NT2/D1 (cell line): ENCODE measurements at regions not wholly inside any gene's neighbourhood (a gene's known extent, or its start where the extent isn't known, plus 50 kb on each side); places are given as distances from the start of the nearest gene placed in this dataset.

ENCODE experiments used
- SUZ12 ChIP-seq: IDR thresholded peaks from 2 replicates; pipeline ENCODE4 v1.6.1; 2011; ENCODE audit not compliant: insufficient read length, insufficient read depth; ENCODE audit errors: extremely low read depth
- YY1 ChIP-seq: IDR thresholded peaks from 2 replicates; pipeline ENCODE4 v1.6.1; 2011; ENCODE audit not compliant: insufficient read length, insufficient read depth
- ZNF274 ChIP-seq: IDR thresholded peaks from 2 replicates; pipeline ENCODE4 v1.6.1; 2011; ENCODE audit warnings: mild to moderate bottlenecking, low read depth, low read length

- TF ChIP-seq ZNF274 (no peak), YY1 (no peak), SUZ12 (no peak)
Observed at GRCh38 chr12:28602786-28603185, 412.5 kb downstream of the CCDC91 start.
